Esophagus muscularis mucosa (tissue), 4 donors: ENCODE measurements at regions not wholly inside any gene's neighbourhood (a gene's known extent, or its start where the extent isn't known, plus 50 kb on each side); places are given as distances from the start of the nearest gene placed in this dataset.
"Not testable (repeated sequence)": the region's sequence is repeated elsewhere in the genome, so short reads cannot be mapped to it uniquely, and the experiment has no call there.

Experiments used
- DNase-seq: peaks from one replicate; pipeline ENCODE4 v3.0.0-alpha.2; 2017; ENCODE audit errors: extremely low spot score
- H3K27ac ChIP-seq, 4 donors: fragments of 200-600 bp; sonication (generic); replicated peaks in 1 of 4; 1 replicate in 3 of 4; 2 replicates in 1 of 4; pipeline ENCODE4 v1.5.1; 2016 to 2019; ENCODE audit warnings: mild to moderate bottlenecking in 1 of 4
- H3K27me3 ChIP-seq, 4 donors: fragments of 200-600 bp; sonication (generic); one replicate each; pipeline versions ENCODE4 v1.5.1 to v1.6.0; 2016 to 2019
- H3K36me3 ChIP-seq, 4 donors: fragments of 200-600 bp; sonication (generic); one replicate each; pipeline ENCODE4 v1.5.1; 2016 to 2019
- H3K4me1 ChIP-seq, 4 donors: fragments of 200-600 bp; sonication (generic); one replicate each; pipeline ENCODE4 v1.5.1; 2016 to 2019
- H3K4me3 ChIP-seq, 4 donors: fragments of 200-600 bp; sonication (generic); 1 replicate in 2 of 4; 2 replicates in 2 of 4; pipeline ENCODE4 v1.5.1; 2016 to 2019; ENCODE audit warnings: mild to moderate bottlenecking in 4 of 4, moderate library complexity in 1 of 4
- H3K9me3 ChIP-seq, 4 donors: fragments of 200-600 bp; sonication (generic); 1 replicate in 3 of 4; 2 replicates in 1 of 4; pipeline ENCODE4 v1.5.1; 2016 to 2019
- EP300 ChIP-seq: sonication (generic); formaldehyde crosslinking; IDR thresholded peaks from one replicate; pipeline ENCODE4 v1.6.1; 2017; ENCODE audit warnings: antibody characterized with exemption
- POLR2A ChIP-seq: fragments of 450-650 bp; IDR thresholded peaks from one replicate; pipeline ENCODE4 v1.6.1; 2017; ENCODE audit warnings: antibody characterized with exemption, moderate library complexity, mild to moderate bottlenecking, low read depth
- POLR2AphosphoS5 ChIP-seq, 2 donors: sonication (generic); formaldehyde crosslinking; IDR thresholded peaks; one replicate each; pipeline ENCODE4 v1.6.1; 2017; ENCODE audit warnings: antibody characterized with exemption in 2 of 2
- WGBS: methylation state at CpG from one replicate; pipeline ENCODE4 v1.1.5; 2018; 5-methylcytosine and 5-hydroxymethylcytosine counted together
- intact Hi-C: fragments of 100-400 bp; cut with DNase I; formaldehyde crosslinking; loops from one replicate; pipeline ENCODE4 v1.15.1; 2023
- TF ChIP-seq, protein P1 (sequence below), 3 experiments: fragments of 200-600 bp in 2 of 3; fragments of 450-650 bp in 1 of 3; sonication (generic) in 2 of 3; IDR thresholded peaks; one replicate each; pipeline ENCODE4 v1.5.1; 2017 to 2019; ENCODE audit warnings: antibody characterized with exemption in 3 of 3, mild to moderate bottlenecking in 2 of 3, moderate library complexity in 1 of 3

DNA sequence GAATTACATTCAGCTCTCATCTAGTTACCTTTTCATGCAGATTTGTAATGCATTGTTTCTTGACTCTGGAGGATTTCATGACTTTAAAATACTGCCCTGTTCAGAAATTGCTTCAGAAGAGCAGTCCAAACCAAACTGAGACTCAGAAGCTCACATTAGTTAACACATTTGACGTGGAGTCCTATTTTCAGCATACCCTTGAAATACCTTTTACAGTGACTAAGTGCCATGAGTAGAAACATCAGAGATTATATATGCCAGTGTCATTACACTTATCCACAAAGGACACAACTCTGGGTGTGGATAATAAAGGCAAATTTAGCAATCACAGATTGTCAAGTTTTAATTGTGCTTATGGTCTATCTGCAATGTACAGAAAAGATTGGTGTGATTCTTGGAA lies 459.6 kb downstream of the FRK start:
- no peak for DNase-seq
- Histone ChIP-seq H3K4me1 (no peaks in the 10 kb centered on the region), H3K36me3 (no peaks in the 10 kb centered on the region), H3K27ac (no peak overlapping the region), H3K27me3 (no peaks in the 10 kb centered on the region), H3K4me3 (no peak overlapping the region), H3K9me3 (peaks cover 0 to 7% (median 0%) of the 10 kb centered on the region in 4 donors)
- TF ChIP-seq EP300: no peak
- no peak for TF ChIP-seq POLR2AphosphoS5 (IDR thresholded peaks at IDR 0.05)
- TF ChIP-seq, protein P1, sequence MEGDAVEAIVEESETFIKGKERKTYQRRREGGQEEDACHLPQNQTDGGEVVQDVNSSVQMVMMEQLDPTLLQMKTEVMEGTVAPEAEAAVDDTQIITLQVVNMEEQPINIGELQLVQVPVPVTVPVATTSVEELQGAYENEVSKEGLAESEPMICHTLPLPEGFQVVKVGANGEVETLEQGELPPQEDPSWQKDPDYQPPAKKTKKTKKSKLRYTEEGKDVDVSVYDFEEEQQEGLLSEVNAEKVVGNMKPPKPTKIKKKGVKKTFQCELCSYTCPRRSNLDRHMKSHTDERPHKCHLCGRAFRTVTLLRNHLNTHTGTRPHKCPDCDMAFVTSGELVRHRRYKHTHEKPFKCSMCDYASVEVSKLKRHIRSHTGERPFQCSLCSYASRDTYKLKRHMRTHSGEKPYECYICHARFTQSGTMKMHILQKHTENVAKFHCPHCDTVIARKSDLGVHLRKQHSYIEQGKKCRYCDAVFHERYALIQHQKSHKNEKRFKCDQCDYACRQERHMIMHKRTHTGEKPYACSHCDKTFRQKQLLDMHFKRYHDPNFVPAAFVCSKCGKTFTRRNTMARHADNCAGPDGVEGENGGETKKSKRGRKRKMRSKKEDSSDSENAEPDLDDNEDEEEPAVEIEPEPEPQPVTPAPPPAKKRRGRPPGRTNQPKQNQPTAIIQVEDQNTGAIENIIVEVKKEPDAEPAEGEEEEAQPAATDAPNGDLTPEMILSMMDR (IDR thresholded peaks at IDR 0.05): no peak
- TF ChIP-seq POLR2A: no peak
- 67% methylated on average over 1 of the region's 1 CpG for WGBS
- intact Hi-C loops: no loop called here

DNA sequence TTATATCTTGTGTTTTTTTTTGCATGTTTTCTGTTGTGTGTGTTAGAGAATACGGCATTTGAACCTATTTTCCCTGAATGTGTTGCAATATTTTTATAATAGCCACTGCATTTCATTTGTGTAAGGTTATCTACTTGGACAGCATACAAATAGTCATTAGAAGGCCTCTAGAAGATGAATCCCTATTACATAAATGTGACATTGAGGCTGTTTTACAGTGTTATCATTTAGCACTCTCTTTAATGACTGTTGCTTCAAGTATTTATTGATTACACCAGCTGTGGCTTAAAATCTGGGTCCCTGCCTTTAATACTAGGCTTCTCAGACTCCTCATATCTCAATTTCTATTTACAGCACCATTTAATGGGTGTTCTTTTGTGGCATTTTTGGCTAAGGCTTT lies 465.8 kb downstream of the FRK start:
- H3K36me3 ChIP-seq: no peaks in the 10 kb centered on the region
- no peak overlapping the region for H3K4me3 ChIP-seq
- H3K27me3 ChIP-seq: no peaks in the 10 kb centered on the region
- H3K4me1 ChIP-seq: no peaks in the 10 kb centered on the region
- DNase-seq: no peak
- intact Hi-C loops: no loop called here
- no peak overlapping the region for H3K27ac ChIP-seq
- 89% methylated on average over 1 of the region's 1 CpG for WGBS
- peaks cover 0 to 7% (median 0%) of the 10 kb centered on the region in 4 donors for H3K9me3 ChIP-seq
- no peak for TF ChIP-seq POLR2AphosphoS5 (IDR thresholded peaks at IDR 0.05)
- TF ChIP-seq, protein P1 (IDR thresholded peaks at IDR 0.05): no peak
- no peak for TF ChIP-seq POLR2A
- TF ChIP-seq EP300: no peak

GRCh38 chr6:115592025-115592424 lies 468.7 kb downstream of the FRK start:
- no peaks in the 10 kb centered on the region for H3K4me1 ChIP-seq
- H3K36me3 ChIP-seq: no peaks in the 10 kb centered on the region
- no peak overlapping the region for H3K4me3 ChIP-seq
- H3K27ac ChIP-seq: no peak overlapping the region
- H3K27me3 ChIP-seq: no peaks in the 10 kb centered on the region
- no peak for TF ChIP-seq POLR2AphosphoS5 (IDR thresholded peaks at IDR 0.05)
- TF ChIP-seq, protein P1 (IDR thresholded peaks at IDR 0.05): no peak
- TF ChIP-seq EP300: no peak
- no peak for TF ChIP-seq POLR2A
- intact Hi-C loops: no loop called here
- 53% methylated on average over 2 of the region's 2 CpGs for WGBS
- peaks cover 0 to 7% (median 0%) of the 10 kb centered on the region in 4 donors for H3K9me3 ChIP-seq
- no peak for DNase-seq

- 99% methylated on average over 4 of the region's 4 CpGs for whole genome bisulfite sequencing
- H3K36me3 ChIP-seq, H3K27ac ChIP-seq, intact Hi-C loops, H3K4me3 ChIP-seq, H3K27me3 ChIP-seq, DNase-seq, H3K4me1 ChIP-seq, H3K9me3 ChIP-seq: not testable (repeated sequence)
Measured at GRCh38 chr6:115589072-115589471, 471.6 kb downstream of the FRK start.

- WGBS: 69% methylated on average over 1 of the region's 1 CpG
- no peaks in the 10 kb centered on the region for H3K9me3 ChIP-seq
- no peak overlapping the region for H3K27ac ChIP-seq
- intact Hi-C loops: no loop called here
- H3K36me3 ChIP-seq: no peaks in the 10 kb centered on the region
- H3K4me1 ChIP-seq: no peaks in the 10 kb centered on the region
- no peak overlapping the region for H3K4me3 ChIP-seq
- TF ChIP-seq, protein P1 (IDR thresholded peaks at IDR 0.05): no peak
- no peak for TF ChIP-seq POLR2A
- no peak for TF ChIP-seq EP300
- no peak for TF ChIP-seq POLR2AphosphoS5 (IDR thresholded peaks at IDR 0.05)
- DNase-seq: no peak
- no peaks in the 10 kb centered on the region for H3K27me3 ChIP-seq
Measured at GRCh38 chr6:115583290-115583689, 477.4 kb downstream of the FRK start.
